Tibial nerve (tissue), 4 donors: ENCODE measurements at regions not wholly inside any gene's neighbourhood (a gene's known extent, or its start where the extent isn't known, plus 50 kb on each side); places are given as distances from the start of the nearest gene placed in this dataset.
"Not testable (repeated sequence)": the region's sequence is repeated elsewhere in the genome, so short reads cannot be mapped to it uniquely, and the experiment has no call there.

Source experiments
- DNase-seq, 2 donors: peaks; one replicate each; pipeline ENCODE4 v3.0.0-alpha.2; 2019; ENCODE audit warnings: low spot score in 2 of 2
- H3K27ac ChIP-seq, 4 donors: fragments of 200-600 bp; sonication (generic) in 3 of 4; one replicate each; pipeline ENCODE4 v1.5.1; 2017 to 2019; ENCODE audit warnings: mild to moderate bottlenecking in 1 of 4
- H3K27me3 ChIP-seq, 2 donors: fragments of 200-600 bp; sonication (generic) in 1 of 2; one replicate each; pipeline versions ENCODE4 v1.5.1 to v1.6.0; 2017 to 2019
- H3K36me3 ChIP-seq, 3 donors: fragments of 200-600 bp; sonication (generic); one replicate each; pipeline ENCODE4 v1.5.1; 2018 to 2019
- H3K4me1 ChIP-seq, 4 donors: fragments of 200-600 bp; sonication (generic) in 3 of 4; one replicate each; pipeline ENCODE4 v1.5.1; 2017 to 2019
- H3K4me3 ChIP-seq, 4 donors: fragments of 200-600 bp; sonication (generic) in 3 of 4; one replicate each; pipeline ENCODE4 v1.5.1; 2017 to 2019; ENCODE audit warnings: mild to moderate bottlenecking in 1 of 4, moderate library complexity in 1 of 4
- H3K9me3 ChIP-seq, 4 donors: fragments of 200-600 bp; sonication (generic) in 3 of 4; one replicate each; pipeline ENCODE4 v1.5.1; 2017 to 2019
- CTCF ChIP-seq, 5 experiments: fragments of 200-600 bp in 3 of 5; fragments of 450-650 bp in 2 of 5; sonication (generic) in 3 of 5; IDR thresholded peaks; one replicate each; pipeline ENCODE4 v1.5.1; 2016 to 2019; ENCODE audit warnings: antibody characterized with exemption in 5 of 5, mild to moderate bottlenecking in 3 of 5, moderate library complexity in 2 of 5
- EP300 ChIP-seq, 2 donors: sonication (generic); formaldehyde crosslinking; IDR thresholded peaks; one replicate each; pipeline ENCODE4 v1.6.1; 2017; ENCODE audit warnings: antibody characterized with exemption in 2 of 2, mild to moderate bottlenecking in 1 of 2
- POLR2A ChIP-seq, 2 donors: fragments of 450-650 bp; IDR thresholded peaks; one replicate each; pipeline ENCODE4 v1.6.1; 2017; ENCODE audit warnings: antibody characterized with exemption in 2 of 2, mild to moderate bottlenecking in 2 of 2, moderate library complexity in 2 of 2
- WGBS, 2 donors: methylation state at CpG; one replicate each; pipeline ENCODE4 v1.1.5; 2018; 5-methylcytosine and 5-hydroxymethylcytosine counted together

- H3K4me3 ChIP-seq, result no peak overlapping the region
- WGBS, 2 donors, result 18 to 28% methylated on average over 1 of the region's 1 CpG
- TF ChIP-seq CTCF (IDR thresholded peaks at IDR 0.05), result no peak
- H3K4me1 ChIP-seq, result no peaks in the 10 kb centered on the region
- H3K27me3 ChIP-seq, result no peaks in the 10 kb centered on the region
- no peak overlapping the region for H3K27ac ChIP-seq
- H3K36me3 ChIP-seq, result no peaks in the 10 kb centered on the region
- DNase-seq, result no peak
- H3K9me3 ChIP-seq, result peaks cover 0 to 9% (median 0%) of the 10 kb centered on the region in 4 donors
Measured at GRCh38 chr7:94787285-94787684, 120.1 kb upstream of the PPP1R9A start.

- not testable (repeated sequence) for H3K4me1 ChIP-seq, H3K9me3 ChIP-seq, H3K27me3 ChIP-seq, H3K36me3 ChIP-seq, DNase-seq, H3K27ac ChIP-seq, H3K4me3 ChIP-seq
- WGBS, 2 donors, result 96 to 98% methylated on average over 3 of the region's 3 CpGs
Measured at GRCh38 chr7:94788378-94788777, 119.0 kb upstream of the PPP1R9A start.

GRCh38 chr7:94792241-94792640, 115.2 kb upstream of the PPP1R9A start:
- Histone ChIP-seq H3K9me3 (no peaks in the 10 kb centered on the region), H3K27ac (no peak overlapping the region), H3K36me3 (no peaks in the 10 kb centered on the region), H3K4me3 (no peak overlapping the region), H3K27me3 (no peaks in the 10 kb centered on the region), H3K4me1 (no peaks in the 10 kb centered on the region)
- DNase-seq, result no peak
- WGBS, 2 donors, result 72 to 74% methylated on average over 2 of the region's 2 CpGs
- no peak for TF ChIP-seq CTCF (IDR thresholded peaks at IDR 0.05)
- no peak for TF ChIP-seq EP300 (IDR thresholded peaks at IDR 0.05)
- TF ChIP-seq POLR2A (IDR thresholded peaks at IDR 0.05), result no peak

GRCh38 chr7:94797404-94797803, 110.0 kb upstream of the PPP1R9A start:
- H3K4me3 ChIP-seq, DNase-seq, H3K27ac ChIP-seq, H3K4me1 ChIP-seq, H3K9me3 ChIP-seq, H3K36me3 ChIP-seq, H3K27me3 ChIP-seq: not testable (repeated sequence)
- WGBS, 2 donors, result 93 to 95% methylated on average over 6 of the region's 6 CpGs

GRCh38 chr7:94803821-94804220, 103.6 kb upstream of the PPP1R9A start:
- Histone ChIP-seq H3K4me3 (no peak overlapping the region), H3K36me3 (no peaks in the 10 kb centered on the region), H3K4me1 (no peaks in the 10 kb centered on the region), H3K27me3 (no peaks in the 10 kb centered on the region), H3K27ac (no peak overlapping the region), H3K9me3 (no peaks in the 10 kb centered on the region)
- 95 to 100% methylated on average over 2 of the region's 2 CpGs for WGBS, 2 donors
- TF ChIP-seq EP300 (IDR thresholded peaks at IDR 0.05), result no peak
- TF ChIP-seq CTCF (IDR thresholded peaks at IDR 0.05), result no peak
- TF ChIP-seq POLR2A (IDR thresholded peaks at IDR 0.05), result no peak
- DNase-seq, result no peak

- H3K27me3 ChIP-seq, H3K9me3 ChIP-seq, H3K4me3 ChIP-seq, H3K27ac ChIP-seq, H3K36me3 ChIP-seq, H3K4me1 ChIP-seq, DNase-seq: not testable (repeated sequence)
- WGBS, 2 donors, result 61% methylated on average over 1 of the region's 1 CpG
Measured at GRCh38 chr7:94808673-94809072, 98.7 kb upstream of the PPP1R9A start.

GRCh38 chr7:94810496-94810895, 96.9 kb upstream of the PPP1R9A start:
- H3K4me1 ChIP-seq, result no peaks in the 10 kb centered on the region
- TF ChIP-seq EP300 (IDR thresholded peaks at IDR 0.05) (peak in 1 of 2 donors; percentile 36), CTCF (IDR thresholded peaks at IDR 0.05) (no peak), POLR2A (IDR thresholded peaks at IDR 0.05) (no peak)
- H3K36me3 ChIP-seq, result no peaks in the 10 kb centered on the region
- no peak overlapping the region for H3K4me3 ChIP-seq
- WGBS, 2 donors, result 49 to 52% methylated on average over 3 of the region's 3 CpGs
- no peaks in the 10 kb centered on the region for H3K27me3 ChIP-seq
- peak overlapping the region in 2 of 4 donors; percentile 54 to 72 for H3K27ac ChIP-seq
- DNase-seq, result no peak
- H3K9me3 ChIP-seq, result no peaks in the 10 kb centered on the region
